Activated B cell treated with CpG ODN at 0.5 μM for 24 hours (primary cell): ENCODE measurements at regions not wholly inside any gene's neighbourhood (a gene's known extent, or its start where the extent isn't known, plus 50 kb on each side); places are given as distances from the start of the nearest gene placed in this dataset.

Source experiments
- ATAC-seq: fragments of 200-7000 bp; cut with Tn5 transposase; one replicate; pipeline ENCODE4 v1.10.0; 2021; ENCODE audit warnings: low read depth, mild to moderate bottlenecking, moderate library complexity
- CTCF ChIA-PET: fragments of 350-600 bp; sonication (Branson Sonifier 250); formaldehyde crosslinking; loops from one replicate; lab custom pipeline; 2021; ENCODE audit warnings: antibody characterized with exemption; lab: Charles Lee
- POLR2A ChIA-PET: fragments of 350-600 bp; sonication (Branson Sonifier 250); formaldehyde crosslinking; loops from one replicate; lab custom pipeline; 2021; ENCODE audit warnings: antibody characterized with exemption; lab: Charles Lee
- DNase-seq: peaks from one replicate; pipeline ENCODE4 v3.0.0; 2022
- H3K27ac Mint-ChIP-seq: one replicate; pipeline ENCODE4 v1.8.0; 2020; ENCODE audit warnings: mixed read lengths
- H3K27me3 Mint-ChIP-seq: one replicate; pipeline ENCODE4 v1.8.0; 2021; ENCODE audit warnings: mixed read lengths
- H3K36me3 Mint-ChIP-seq: one replicate; pipeline ENCODE4 v1.8.0; 2021; ENCODE audit warnings: low read depth, mixed read lengths
- H3K4me1 Mint-ChIP-seq: one replicate; pipeline ENCODE4 v1.8.0; 2021; ENCODE audit warnings: mixed read lengths
- H3K4me3 Mint-ChIP-seq: one replicate; pipeline ENCODE4 v1.8.0; 2020; ENCODE audit warnings: mild to moderate bottlenecking, mixed read lengths
- H3K9me3 Mint-ChIP-seq: one replicate; pipeline ENCODE4 v1.8.0; 2020; ENCODE audit warnings: mixed read lengths
- intact Hi-C: fragments of 100-400 bp; cut with micrococcal nuclease; formaldehyde crosslinking; loops from one replicate; pipeline ENCODE4 v1.15.1; 2024
- TF ChIP-seq, protein P1 (sequence below): fragments of 200-600 bp; IDR thresholded peaks from one replicate; pipeline ENCODE4 v1.8.0; 2022; ENCODE audit warnings: antibody characterized with exemption, mild to moderate bottlenecking

DNA sequence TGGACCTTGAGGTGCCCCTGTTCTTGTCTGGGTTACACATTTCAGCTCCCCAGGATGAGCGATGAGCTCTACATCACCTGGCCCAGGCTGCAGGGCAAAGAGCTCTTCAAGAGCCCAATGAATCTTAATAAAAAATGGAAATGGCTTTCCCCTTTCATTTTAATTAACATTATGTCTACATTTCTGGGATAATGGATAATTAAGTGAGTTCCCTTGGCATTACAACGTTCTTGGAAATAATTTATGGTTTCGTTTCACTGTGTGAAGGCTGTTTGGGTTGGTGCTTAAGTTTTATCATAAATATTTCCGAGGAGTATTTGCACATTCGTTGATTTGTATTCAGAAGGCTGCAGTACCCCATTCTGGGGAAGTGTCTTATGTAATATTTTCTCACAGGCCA lies 678.3 kb upstream of the EEF2KMT start:
- Mint-ChIP-seq H3K36me3 (no peaks in the 10 kb centered on the region), H3K9me3 (peaks cover 8% of the 10 kb centered on the region), H3K4me3 (no peak overlapping the region), H3K27me3 (no peaks in the 10 kb centered on the region), H3K27ac (no peak overlapping the region), H3K4me1 (no peaks in the 10 kb centered on the region)
- ChIA-PET CTCF (no interaction called here), POLR2A (no interaction called here)
- DNase-seq (no peak), ATAC-seq (no peak)
- TF ChIP-seq, protein P1, sequence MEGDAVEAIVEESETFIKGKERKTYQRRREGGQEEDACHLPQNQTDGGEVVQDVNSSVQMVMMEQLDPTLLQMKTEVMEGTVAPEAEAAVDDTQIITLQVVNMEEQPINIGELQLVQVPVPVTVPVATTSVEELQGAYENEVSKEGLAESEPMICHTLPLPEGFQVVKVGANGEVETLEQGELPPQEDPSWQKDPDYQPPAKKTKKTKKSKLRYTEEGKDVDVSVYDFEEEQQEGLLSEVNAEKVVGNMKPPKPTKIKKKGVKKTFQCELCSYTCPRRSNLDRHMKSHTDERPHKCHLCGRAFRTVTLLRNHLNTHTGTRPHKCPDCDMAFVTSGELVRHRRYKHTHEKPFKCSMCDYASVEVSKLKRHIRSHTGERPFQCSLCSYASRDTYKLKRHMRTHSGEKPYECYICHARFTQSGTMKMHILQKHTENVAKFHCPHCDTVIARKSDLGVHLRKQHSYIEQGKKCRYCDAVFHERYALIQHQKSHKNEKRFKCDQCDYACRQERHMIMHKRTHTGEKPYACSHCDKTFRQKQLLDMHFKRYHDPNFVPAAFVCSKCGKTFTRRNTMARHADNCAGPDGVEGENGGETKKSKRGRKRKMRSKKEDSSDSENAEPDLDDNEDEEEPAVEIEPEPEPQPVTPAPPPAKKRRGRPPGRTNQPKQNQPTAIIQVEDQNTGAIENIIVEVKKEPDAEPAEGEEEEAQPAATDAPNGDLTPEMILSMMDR, result no peak
- intact Hi-C loops, result no loop called here

DNA sequence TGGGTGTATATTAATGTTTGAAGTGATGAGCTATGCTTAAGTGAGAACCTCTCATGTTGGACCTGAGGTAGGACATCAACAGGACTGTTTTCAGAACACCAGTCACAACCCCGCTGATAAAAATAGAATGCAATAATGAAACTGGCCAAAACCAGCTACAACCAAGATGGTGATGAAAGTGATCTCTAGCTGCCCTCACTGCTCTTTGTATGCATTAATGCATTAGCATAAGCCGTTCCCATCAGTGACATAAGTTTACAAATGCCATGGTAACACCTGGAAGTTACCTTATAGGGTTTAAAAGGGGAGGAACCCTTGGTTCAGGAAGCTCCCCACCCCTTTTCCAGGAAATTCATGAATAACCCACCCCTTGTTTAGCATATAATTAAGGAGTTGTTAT lies 672.5 kb upstream of the EEF2KMT start:
- Mint-ChIP-seq H3K4me1 (no peaks in the 10 kb centered on the region), H3K27ac (no peak overlapping the region), H3K9me3 (peaks cover 9% of the 10 kb centered on the region), H3K36me3 (no peaks in the 10 kb centered on the region), H3K4me3 (no peak overlapping the region), H3K27me3 (no peaks in the 10 kb centered on the region)
- ChIA-PET POLR2A (no interaction called here), CTCF (no interaction called here)
- TF ChIP-seq, protein P1, result no peak
- ATAC-seq (no peak), DNase-seq (no peak)
- intact Hi-C loops, result no loop called here

DNA sequence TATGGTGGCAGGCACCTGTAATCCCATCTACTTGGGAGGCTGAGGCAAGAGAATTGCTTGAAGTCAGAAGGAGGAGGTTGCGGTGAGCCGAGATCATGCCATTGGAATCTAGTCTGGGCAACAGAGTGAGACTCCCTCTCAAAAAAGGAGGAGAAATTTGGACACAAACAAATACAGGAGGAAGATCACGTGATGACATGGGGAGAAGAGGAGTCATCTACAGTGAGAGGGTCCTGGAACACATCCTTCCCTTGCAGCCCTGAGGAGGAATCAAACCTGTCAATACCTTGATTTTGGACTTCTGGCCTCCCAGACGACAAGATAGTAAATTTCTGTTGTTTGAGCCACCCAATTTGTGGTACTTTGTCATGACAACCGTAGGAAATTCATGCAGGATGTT lies 671.9 kb upstream of the EEF2KMT start:
- no peaks in the 10 kb centered on the region for H3K4me1 Mint-ChIP-seq
- intact Hi-C loops, result no loop called here
- CTCF ChIA-PET, result no interaction called here
- TF ChIP-seq, protein P1, result no peak
- H3K9me3 Mint-ChIP-seq, result peaks cover 9% of the 10 kb centered on the region
- no peaks in the 10 kb centered on the region for H3K27me3 Mint-ChIP-seq
- ATAC-seq (no peak), DNase-seq (no peak)
- no peaks in the 10 kb centered on the region for H3K36me3 Mint-ChIP-seq
- no peak overlapping the region for H3K4me3 Mint-ChIP-seq
- no peak overlapping the region for H3K27ac Mint-ChIP-seq
- POLR2A ChIA-PET, result no interaction called here

DNA sequence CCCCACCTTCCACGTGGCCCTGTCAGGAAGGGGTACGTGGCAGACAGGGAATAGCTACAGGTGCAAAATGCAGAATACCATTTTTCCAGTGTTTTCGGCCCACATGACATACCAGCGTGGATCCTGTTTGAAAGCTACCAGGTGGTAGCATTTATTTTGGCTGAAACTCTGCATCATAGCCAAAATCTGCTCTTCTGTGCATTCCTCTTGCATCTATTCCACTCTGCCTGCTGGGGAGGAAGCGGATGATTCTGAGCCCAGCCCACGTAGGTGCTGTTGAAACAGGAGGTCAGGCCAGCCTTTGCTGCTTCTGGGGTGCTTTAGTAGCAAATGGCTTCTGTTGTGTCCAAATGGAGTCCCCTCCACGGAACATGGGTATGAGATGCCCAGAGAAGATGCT lies 670.9 kb upstream of the EEF2KMT start:
- H3K27ac Mint-ChIP-seq, result no peak overlapping the region
- H3K4me1 Mint-ChIP-seq, result no peaks in the 10 kb centered on the region
- CTCF ChIA-PET, result no interaction called here
- no peaks in the 10 kb centered on the region for H3K27me3 Mint-ChIP-seq
- peaks cover 9% of the 10 kb centered on the region for H3K9me3 Mint-ChIP-seq
- no peak overlapping the region for H3K4me3 Mint-ChIP-seq
- POLR2A ChIA-PET, result no interaction called here
- no peaks in the 10 kb centered on the region for H3K36me3 Mint-ChIP-seq
- intact Hi-C loops, result no loop called here
- TF ChIP-seq, protein P1, result no peak
- ATAC-seq, result no peak
- no peak for DNase-seq

DNA sequence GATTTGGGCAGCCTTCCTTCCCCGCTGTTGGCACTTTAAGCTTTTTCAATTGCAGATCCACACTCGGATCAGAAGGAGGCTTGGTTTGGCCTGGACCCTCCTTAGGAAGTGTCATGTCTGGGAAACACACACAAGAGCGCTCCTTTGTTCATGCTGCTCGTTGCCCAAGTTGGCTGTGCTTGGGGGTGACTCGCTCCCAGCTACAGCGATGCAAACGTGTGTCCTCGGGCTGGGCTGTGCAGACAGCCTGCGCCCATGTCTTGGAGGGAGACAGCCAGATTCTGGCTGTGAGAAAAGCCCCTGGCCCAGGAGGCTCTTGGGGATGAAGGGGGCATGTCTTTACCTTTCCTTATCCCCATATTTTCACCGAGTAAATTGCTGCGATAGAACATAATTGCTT lies 665.6 kb upstream of the EEF2KMT start:
- Mint-ChIP-seq H3K27me3 (no peaks in the 10 kb centered on the region), H3K9me3 (peaks cover 2% of the 10 kb centered on the region), H3K4me1 (no peaks in the 10 kb centered on the region), H3K36me3 (no peaks in the 10 kb centered on the region), H3K4me3 (no peak overlapping the region), H3K27ac (no peak overlapping the region)
- ATAC-seq, result no peak
- TF ChIP-seq, protein P1, result no peak
- DNase-seq, result no peak
- intact Hi-C loops, result no loop called here
- CTCF ChIA-PET, result no interaction called here
- POLR2A ChIA-PET, result no interaction called here
